GM23338 (cell line): ENCODE measurements at regions not wholly inside any gene's neighbourhood (a gene's known extent, or its start where the extent isn't known, plus 50 kb on each side); places are given as distances from the start of the nearest gene placed in this dataset.

Experiments used
- EZH2 ChIP-seq: fragments of 200-600 bp; sonication (generic); IDR thresholded peaks from one replicate; pipeline ENCODE4 v1.8.0; 2017; ENCODE audit warnings: antibody characterized with exemption, mild to moderate bottlenecking, low read depth; ENCODE audit not compliant: unreplicated experiment
- POLR2AphosphoS5 ChIP-seq: IDR thresholded peaks from 2 replicates; pipeline ENCODE4 v1.6.1; 2016; ENCODE audit warnings: antibody characterized with exemption, low read depth
- STAT1 ChIP-seq: IDR thresholded peaks from one replicate; pipeline ENCODE4 v1.6.1; 2016; ENCODE audit warnings: antibody characterized with exemption; ENCODE audit not compliant: unreplicated experiment
- ZNF331 ChIP-seq: fragments of 250-450 bp; sonication (Bioruptor Pico); IDR thresholded peaks from 2 replicates; pipeline ENCODE4 v1.5.0; 2020; ENCODE audit warnings: low read depth, mild to moderate bottlenecking, moderate library complexity
- TF ChIP-seq, protein P1 (sequence below), 2 experiments: fragments of 200-600 bp in 1 of 2; sonication (generic) in 1 of 2; conservative IDR thresholded peaks; 2 replicates each; pipeline versions ENCODE4 v1.5.1 to v1.6.1; 2016 to 2017; ENCODE audit warnings: antibody characterized with exemption in 2 of 2, low read depth in 2 of 2, mild to moderate bottlenecking in 2 of 2, moderate library complexity in 1 of 2
- TF ChIP-seq, protein P2 (sequence below): IDR thresholded peaks from 2 replicates; pipeline ENCODE4 v1.6.1; 2016; ENCODE audit warnings: antibody characterized with exemption
- TF ChIP-seq, protein P3 (sequence below): IDR thresholded peaks from one replicate; pipeline ENCODE4 v1.6.1; 2018; ENCODE audit warnings: antibody characterized with exemption; ENCODE audit not compliant: unreplicated experiment

DNA sequence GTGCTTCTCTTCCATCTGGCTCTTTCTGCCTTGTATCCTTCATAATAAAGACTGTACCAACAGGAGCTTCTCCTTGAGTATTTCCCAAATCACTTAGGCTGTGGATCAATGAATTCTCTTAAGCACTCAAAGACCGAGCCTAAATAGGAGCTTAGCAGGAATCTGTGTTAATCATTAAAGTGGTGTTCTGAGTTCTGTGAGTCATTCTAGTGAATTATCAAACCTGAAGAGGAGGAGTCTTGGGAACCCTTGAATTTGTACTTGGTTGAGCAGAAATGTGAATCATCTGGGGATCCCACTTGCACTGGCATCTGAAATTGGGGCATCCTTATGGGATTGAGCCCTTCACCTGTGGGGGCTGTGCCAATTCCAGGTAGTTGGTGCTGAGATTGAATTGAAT is 946.2 kb downstream of the BCL11B start:
- TF ChIP-seq, protein P1, sequence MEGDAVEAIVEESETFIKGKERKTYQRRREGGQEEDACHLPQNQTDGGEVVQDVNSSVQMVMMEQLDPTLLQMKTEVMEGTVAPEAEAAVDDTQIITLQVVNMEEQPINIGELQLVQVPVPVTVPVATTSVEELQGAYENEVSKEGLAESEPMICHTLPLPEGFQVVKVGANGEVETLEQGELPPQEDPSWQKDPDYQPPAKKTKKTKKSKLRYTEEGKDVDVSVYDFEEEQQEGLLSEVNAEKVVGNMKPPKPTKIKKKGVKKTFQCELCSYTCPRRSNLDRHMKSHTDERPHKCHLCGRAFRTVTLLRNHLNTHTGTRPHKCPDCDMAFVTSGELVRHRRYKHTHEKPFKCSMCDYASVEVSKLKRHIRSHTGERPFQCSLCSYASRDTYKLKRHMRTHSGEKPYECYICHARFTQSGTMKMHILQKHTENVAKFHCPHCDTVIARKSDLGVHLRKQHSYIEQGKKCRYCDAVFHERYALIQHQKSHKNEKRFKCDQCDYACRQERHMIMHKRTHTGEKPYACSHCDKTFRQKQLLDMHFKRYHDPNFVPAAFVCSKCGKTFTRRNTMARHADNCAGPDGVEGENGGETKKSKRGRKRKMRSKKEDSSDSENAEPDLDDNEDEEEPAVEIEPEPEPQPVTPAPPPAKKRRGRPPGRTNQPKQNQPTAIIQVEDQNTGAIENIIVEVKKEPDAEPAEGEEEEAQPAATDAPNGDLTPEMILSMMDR (conservative IDR thresholded peaks at IDR 0.05; ENCODE audit: low read depth in 2 of 2) = no peak
- TF ChIP-seq, protein P2, sequence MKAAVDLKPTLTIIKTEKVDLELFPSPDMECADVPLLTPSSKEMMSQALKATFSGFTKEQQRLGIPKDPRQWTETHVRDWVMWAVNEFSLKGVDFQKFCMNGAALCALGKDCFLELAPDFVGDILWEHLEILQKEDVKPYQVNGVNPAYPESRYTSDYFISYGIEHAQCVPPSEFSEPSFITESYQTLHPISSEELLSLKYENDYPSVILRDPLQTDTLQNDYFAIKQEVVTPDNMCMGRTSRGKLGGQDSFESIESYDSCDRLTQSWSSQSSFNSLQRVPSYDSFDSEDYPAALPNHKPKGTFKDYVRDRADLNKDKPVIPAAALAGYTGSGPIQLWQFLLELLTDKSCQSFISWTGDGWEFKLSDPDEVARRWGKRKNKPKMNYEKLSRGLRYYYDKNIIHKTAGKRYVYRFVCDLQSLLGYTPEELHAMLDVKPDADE = no peak
- TF ChIP-seq EZH2 = no peak
- TF ChIP-seq POLR2AphosphoS5 = no peak
- no peak for TF ChIP-seq STAT1
- TF ChIP-seq, protein P3, sequence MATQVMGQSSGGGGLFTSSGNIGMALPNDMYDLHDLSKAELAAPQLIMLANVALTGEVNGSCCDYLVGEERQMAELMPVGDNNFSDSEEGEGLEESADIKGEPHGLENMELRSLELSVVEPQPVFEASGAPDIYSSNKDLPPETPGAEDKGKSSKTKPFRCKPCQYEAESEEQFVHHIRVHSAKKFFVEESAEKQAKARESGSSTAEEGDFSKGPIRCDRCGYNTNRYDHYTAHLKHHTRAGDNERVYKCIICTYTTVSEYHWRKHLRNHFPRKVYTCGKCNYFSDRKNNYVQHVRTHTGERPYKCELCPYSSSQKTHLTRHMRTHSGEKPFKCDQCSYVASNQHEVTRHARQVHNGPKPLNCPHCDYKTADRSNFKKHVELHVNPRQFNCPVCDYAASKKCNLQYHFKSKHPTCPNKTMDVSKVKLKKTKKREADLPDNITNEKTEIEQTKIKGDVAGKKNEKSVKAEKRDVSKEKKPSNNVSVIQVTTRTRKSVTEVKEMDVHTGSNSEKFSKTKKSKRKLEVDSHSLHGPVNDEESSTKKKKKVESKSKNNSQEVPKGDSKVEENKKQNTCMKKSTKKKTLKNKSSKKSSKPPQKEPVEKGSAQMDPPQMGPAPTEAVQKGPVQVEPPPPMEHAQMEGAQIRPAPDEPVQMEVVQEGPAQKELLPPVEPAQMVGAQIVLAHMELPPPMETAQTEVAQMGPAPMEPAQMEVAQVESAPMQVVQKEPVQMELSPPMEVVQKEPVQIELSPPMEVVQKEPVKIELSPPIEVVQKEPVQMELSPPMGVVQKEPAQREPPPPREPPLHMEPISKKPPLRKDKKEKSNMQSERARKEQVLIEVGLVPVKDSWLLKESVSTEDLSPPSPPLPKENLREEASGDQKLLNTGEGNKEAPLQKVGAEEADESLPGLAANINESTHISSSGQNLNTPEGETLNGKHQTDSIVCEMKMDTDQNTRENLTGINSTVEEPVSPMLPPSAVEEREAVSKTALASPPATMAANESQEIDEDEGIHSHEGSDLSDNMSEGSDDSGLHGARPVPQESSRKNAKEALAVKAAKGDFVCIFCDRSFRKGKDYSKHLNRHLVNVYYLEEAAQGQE = no peak
- TF ChIP-seq ZNF331 (CRISPR knock-in tag) = no peak
